Trophoblast cell (in vitro differentiated cells and primary cell): ENCODE measurements at regions not wholly inside any gene's neighbourhood (a gene's known extent, or its start where the extent isn't known, plus 50 kb on each side); places are given as distances from the start of the nearest gene placed in this dataset.
A peak's percentile ranks its signal among the peaks of the same experiment; 100 is the strongest.

Experiments
- DNase-seq, 2 donors: peaks; one replicate each; pipeline ENCODE4 v3.0.0-alpha.2; 2016
- H2AFZ ChIP-seq: 2 replicates; pipeline ENCODE4 v1.6.1; 2013; ENCODE audit warnings: low read length, moderate library complexity, mild to moderate bottlenecking; ENCODE audit not compliant: insufficient read depth, poor library complexity
- H2AK5ac ChIP-seq: 2 replicates; pipeline ENCODE4 v1.6.1; 2013; ENCODE audit warnings: mild to moderate bottlenecking, low read length
- H2BK120ac ChIP-seq: 2 replicates; pipeline ENCODE4 v1.6.1; 2013; ENCODE audit warnings: low read length, mild to moderate bottlenecking, moderate library complexity; ENCODE audit not compliant: insufficient read depth, poor library complexity
- H2BK12ac ChIP-seq: 2 replicates; pipeline ENCODE4 v1.6.1; 2013; ENCODE audit warnings: mild to moderate bottlenecking, low read length, moderate library complexity
- H2BK5ac ChIP-seq: 2 replicates; pipeline ENCODE4 v1.6.1; 2013; ENCODE audit warnings: low read length, low read depth, moderate library complexity, mild to moderate bottlenecking; ENCODE audit not compliant: poor library complexity
- H3K14ac ChIP-seq: 2 replicates; pipeline ENCODE4 v1.6.1; 2013; ENCODE audit warnings: mild to moderate bottlenecking, low read length
- H3K18ac ChIP-seq: 2 replicates; pipeline ENCODE4 v1.6.1; 2013; ENCODE audit warnings: mild to moderate bottlenecking, low read length
- H3K23ac ChIP-seq: 2 replicates; pipeline ENCODE4 v1.6.1; 2013; ENCODE audit warnings: low read length
- H3K27ac ChIP-seq: 2 replicates; pipeline ENCODE4 v1.5.1; 2013; ENCODE audit warnings: low read depth, mild to moderate bottlenecking, inconsistent platforms, low read length, moderate library complexity
- H3K27me3 ChIP-seq: 2 replicates; pipeline ENCODE4 v1.6.1; 2013; ENCODE audit warnings: inconsistent platforms, mild to moderate bottlenecking, low read length, moderate library complexity; ENCODE audit not compliant: insufficient read depth
- H3K36me3 ChIP-seq, 2 experiments: 1 replicate in 1 of 2; 2 replicates in 1 of 2; pipeline ENCODE4 v1.6.1; 2013; ENCODE audit warnings: low read length in 2 of 2, mild to moderate bottlenecking in 2 of 2, moderate library complexity in 1 of 2; ENCODE audit not compliant: insufficient read depth in 2 of 2, control insufficient read depth in 1 of 2
- H3K4ac ChIP-seq: 2 replicates; pipeline ENCODE4 v1.6.1; 2013; ENCODE audit warnings: low read depth, mild to moderate bottlenecking, low read length, moderate library complexity
- H3K4me1 ChIP-seq, 2 experiments: 1 replicate in 1 of 2; 2 replicates in 1 of 2; pipeline ENCODE4 v1.6.1; 2013; ENCODE audit warnings: low read length in 2 of 2, mild to moderate bottlenecking in 2 of 2, moderate library complexity in 1 of 2; ENCODE audit not compliant: insufficient read depth in 2 of 2, control insufficient read depth in 1 of 2
- H3K4me2 ChIP-seq: 2 replicates; pipeline ENCODE4 v1.6.1; 2013; ENCODE audit warnings: inconsistent platforms, mild to moderate bottlenecking, low read length, moderate library complexity
- H3K4me3 ChIP-seq: 2 replicates; pipeline ENCODE4 v1.5.1; 2013; ENCODE audit warnings: mild to moderate bottlenecking, low read depth, low read length, inconsistent platforms
- H3K79me1 ChIP-seq: one replicate; pipeline ENCODE4 v1.6.1; 2013; ENCODE audit warnings: low read length
- H3K79me2 ChIP-seq: 2 replicates; pipeline ENCODE4 v1.6.1; 2013; ENCODE audit warnings: low read length, mild to moderate bottlenecking; ENCODE audit not compliant: control insufficient read depth, insufficient read depth, poor library complexity
- H3K9ac ChIP-seq: 2 replicates; pipeline ENCODE4 v1.6.1; 2013; ENCODE audit warnings: mild to moderate bottlenecking, low read length
- H3K9me3 ChIP-seq: 2 replicates; pipeline ENCODE4 v1.6.1; 2013; ENCODE audit warnings: low read depth, mild to moderate bottlenecking, control low read depth, inconsistent platforms, low read length; ENCODE audit not compliant: insufficient read depth
- H4K12ac ChIP-seq: 2 replicates; pipeline ENCODE4 v1.6.1; 2013; ENCODE audit warnings: low read depth, mild to moderate bottlenecking, low read length, moderate library complexity
- H4K8ac ChIP-seq: 2 replicates; pipeline ENCODE4 v1.6.1; 2013; ENCODE audit warnings: low read depth, mild to moderate bottlenecking, low read length, moderate library complexity
- H4K91ac ChIP-seq: one replicate; pipeline ENCODE4 v1.6.1; 2013; ENCODE audit warnings: low read depth, mild to moderate bottlenecking, low read length, moderate library complexity
- WGBS: extraction: QIAGEN DNeasy Blood & Tissue Kit; methylation state at CpG from one replicate; pipeline ENCODE4 v1.1.7; 2013; ENCODE audit warnings: missing lambda C conversion rate; ENCODE audit not compliant: insufficient read length, insufficient coverage; ENCODE audit errors: extremely low coverage; 5-methylcytosine and 5-hydroxymethylcytosine counted together

GRCh38 chr19:29121684-29122083 is 91.3 kb downstream of the UQCRFS1 start:
- H3K4me2 ChIP-seq, result no peak overlapping the region
- H2AFZ ChIP-seq, result no peak overlapping the region
- H4K12ac ChIP-seq, result no peak overlapping the region
- peaks cover 12% of the 10 kb centered on the region for H3K9me3 ChIP-seq
- no peaks in the 10 kb centered on the region for H3K27me3 ChIP-seq
- no CpG with 5 or more reads among the region's 3 CpGs for WGBS
- no peak overlapping the region for H3K23ac ChIP-seq
- no peak overlapping the region for H2BK5ac ChIP-seq
- H2BK12ac ChIP-seq, result no peak overlapping the region
- no peaks in the 10 kb centered on the region for H3K79me2 ChIP-seq
- no peaks in the 10 kb centered on the region for H3K36me3 ChIP-seq
- peaks cover 0 to 10% of the 10 kb centered on the region in 2 experiments for H3K4me1 ChIP-seq
- H2AK5ac ChIP-seq, result no peak overlapping the region
- no peak overlapping the region for H3K27ac ChIP-seq
- no peak overlapping the region for H3K18ac ChIP-seq
- H2BK120ac ChIP-seq, result no peak overlapping the region
- H4K8ac ChIP-seq, result no peak overlapping the region
- H4K91ac ChIP-seq, result no peak overlapping the region
- H3K79me1 ChIP-seq, result no peaks in the 10 kb centered on the region
- H3K4me3 ChIP-seq, result no peak overlapping the region
- DNase-seq, result peak in 1 of 2 donors; percentile 63
- no peak overlapping the region for H3K4ac ChIP-seq
- no peak overlapping the region for H3K9ac ChIP-seq
- H3K14ac ChIP-seq, result no peak overlapping the region

GRCh38 chr19:29120466-29120865 is 92.5 kb downstream of the UQCRFS1 start:
- Histone ChIP-seq H3K4me2 (no peak overlapping the region), H4K12ac (no peak overlapping the region), H3K79me1 (no peaks in the 10 kb centered on the region), H3K18ac (no peak overlapping the region), H3K9me3 (peaks cover 8% of the 10 kb centered on the region), H3K4me1 (peaks cover 0 to 10% of the 10 kb centered on the region in 2 experiments), H3K27me3 (no peaks in the 10 kb centered on the region), H3K23ac (no peak overlapping the region), H3K14ac (no peak overlapping the region), H2AFZ (no peak overlapping the region), H3K4ac (no peak overlapping the region), H2BK12ac (no peak overlapping the region), H3K27ac (no peak overlapping the region), H2BK120ac (no peak overlapping the region), H3K9ac (no peak overlapping the region), H2BK5ac (no peak overlapping the region), H2AK5ac (no peak overlapping the region), H3K4me3 (no peak overlapping the region), H3K36me3 (no peaks in the 10 kb centered on the region), H3K79me2 (no peaks in the 10 kb centered on the region), H4K8ac (no peak overlapping the region), H4K91ac (no peak overlapping the region)
- DNase-seq, result peak; percentile 70 to 86
- no CpG with 5 or more reads among the region's 6 CpGs for WGBS

GRCh38 chr19:29119590-29119989 is 93.4 kb downstream of the UQCRFS1 start:
- Histone ChIP-seq H4K91ac (no peak overlapping the region), H3K79me1 (no peaks in the 10 kb centered on the region), H2BK120ac (no peak overlapping the region), H3K23ac (no peak overlapping the region), H3K4ac (no peak overlapping the region), H2AK5ac (no peak overlapping the region), H4K12ac (no peak overlapping the region), H3K9ac (no peak overlapping the region), H3K36me3 (no peaks in the 10 kb centered on the region), H2AFZ (no peak overlapping the region), H3K4me3 (no peak overlapping the region), H3K79me2 (no peaks in the 10 kb centered on the region), H3K14ac (no peak overlapping the region), H3K4me1 (peaks cover 0 to 10% of the 10 kb centered on the region in 2 experiments), H3K18ac (no peak overlapping the region), H3K27me3 (no peaks in the 10 kb centered on the region), H2BK5ac (no peak overlapping the region), H3K27ac (no peak overlapping the region), H2BK12ac (no peak overlapping the region), H3K9me3 (peaks cover 8% of the 10 kb centered on the region), H4K8ac (no peak overlapping the region), H3K4me2 (no peak overlapping the region)
- DNase-seq, result peak in 1 of 2 donors; percentile 42
- WGBS, result no CpG with 5 or more reads among the region's 9 CpGs

GRCh38 chr19:29118389-29118788 is 94.6 kb downstream of the UQCRFS1 start:
- Histone ChIP-seq H3K9me3 (peaks cover 2% of the 10 kb centered on the region), H2BK120ac (no peak overlapping the region), H3K36me3 (no peaks in the 10 kb centered on the region), H3K4me1 (peaks cover 0 to 10% of the 10 kb centered on the region in 2 experiments), H3K9ac (no peak overlapping the region), H3K18ac (no peak overlapping the region), H4K91ac (no peak overlapping the region), H4K8ac (no peak overlapping the region), H2AK5ac (no peak overlapping the region), H3K79me1 (no peaks in the 10 kb centered on the region), H3K4me2 (no peak overlapping the region), H3K27me3 (no peaks in the 10 kb centered on the region), H4K12ac (no peak overlapping the region), H3K14ac (no peak overlapping the region), H2BK5ac (no peak overlapping the region), H3K27ac (no peak overlapping the region), H3K4me3 (no peak overlapping the region), H2BK12ac (no peak overlapping the region), H2AFZ (no peak overlapping the region), H3K79me2 (no peaks in the 10 kb centered on the region), H3K4ac (no peak overlapping the region), H3K23ac (no peak overlapping the region)
- no CpG with 5 or more reads among the region's 3 CpGs for WGBS
- DNase-seq, result no peak
